GM12878 (cell line): ENCODE measurements at regions not wholly inside any gene's neighbourhood (a gene's known extent, or its start where the extent isn't known, plus 50 kb on each side); places are given as distances from the start of the nearest gene placed in this dataset.

Source experiments
- BHLHE40 ChIP-seq, 2 experiments: fragments of 450-650 bp in 1 of 2; IDR thresholded peaks; 2 replicates each; pipeline ENCODE4 v1.6.1; 2011 to 2017; ENCODE audit warnings: low read depth in 2 of 2, borderline replicate concordance in 1 of 2, improper control_type of control experiment in 1 of 2, low read length in 1 of 2, mild to moderate bottlenecking in 1 of 2
- DPF2 ChIP-seq: fragments of 450-650 bp; IDR thresholded peaks from 2 replicates; pipeline ENCODE4 v1.6.1; 2017; ENCODE audit warnings: mild to moderate bottlenecking
- ETV6 ChIP-seq, 2 experiments: fragments of 450-650 bp in 1 of 2; IDR thresholded peaks in 1 of 2; conservative IDR thresholded peaks in 1 of 2; 2 replicates each; pipeline ENCODE4 v1.6.1; 2014; ENCODE audit warnings: antibody characterized with exemption in 1 of 2, borderline replicate concordance in 1 of 2, low read depth in 1 of 2, mild to moderate bottlenecking in 1 of 2, moderate library complexity in 1 of 2
- POLR2A ChIP-seq: IDR thresholded peaks from 2 replicates; pipeline ENCODE4 v1.6.1; 2011; ENCODE audit warnings: low read depth, mild to moderate bottlenecking, low read length
- POLR2AphosphoS5 ChIP-seq: IDR thresholded peaks from 2 replicates; pipeline ENCODE4 v1.6.1; 2011; ENCODE audit warnings: mild to moderate bottlenecking, low read length, inconsistent platforms
- SIN3A ChIP-seq: IDR thresholded peaks from 2 replicates; pipeline ENCODE4 v1.6.1; 2012; ENCODE audit warnings: low read depth, low read length, improper control_type of control experiment

GRCh38 chr9:20220286-20220685, 402.0 kb downstream of the MLLT3 start:
- TF ChIP-seq ETV6 (conservative IDR thresholded peaks at IDR 0.05 in 1 of 2, IDR thresholded peaks at IDR 0.05 in 1 of 2; ENCODE audit: borderline replicate concordance in 1 of 2, low read depth in 1 of 2) (no peak), BHLHE40 (IDR thresholded peaks at IDR 0.05; ENCODE audit: borderline replicate concordance in 1 of 2, low read depth in 2 of 2, low read length in 1 of 2) (no peak), POLR2AphosphoS5 (no peak), POLR2A (no peak), DPF2 (no peak), SIN3A (no peak)
